RKO (cell line): ENCODE measurements at regions not wholly inside any gene's neighbourhood (a gene's known extent, or its start where the extent isn't known, plus 50 kb on each side); places are given as distances from the start of the nearest gene placed in this dataset.

Source experiments
- DNase-seq: peaks from one replicate; pipeline ENCODE4 v3.0.0-alpha.2; 2016; ENCODE audit warnings: low spot score

GRCh38 chr1:4016351-4017130, 116.5 kb upstream of the C1orf174 start:
- no peak for DNase-seq

GRCh38 chr1:4017636-4018365, 117.7 kb upstream of the C1orf174 start:
- no peak for DNase-seq

GRCh38 chr1:4018466-4019146, 118.5 kb upstream of the C1orf174 start:
- no peak for DNase-seq

- no peak for DNase-seq
These were observed 119.1 kb upstream of the C1orf174 start for GRCh38 chr1:4019147-4019521.

- no peak for DNase-seq
These were observed 119.7 kb upstream of the C1orf174 start for GRCh38 chr1:4019606-4020331.

GRCh38 chr1:4020449-4020848, 120.4 kb upstream of the C1orf174 start:
- DNase-seq, result no peak

GRCh38 chr1:4021136-4021973, 121.3 kb upstream of the C1orf174 start:
- DNase-seq, result no peak

- no peak for DNase-seq
These were observed 121.8 kb upstream of the C1orf174 start for GRCh38 chr1:4021974-4022268.

GRCh38 chr1:4022715-4023114, 122.6 kb upstream of the C1orf174 start:
- no peak for DNase-seq

- DNase-seq, result no peak
These were observed 123.6 kb upstream of the C1orf174 start for GRCh38 chr1:4023678-4024077.

- no peak for DNase-seq
These were observed 124.7 kb upstream of the C1orf174 start for GRCh38 chr1:4024811-4025210.

- no peak for DNase-seq
These were observed 125.7 kb upstream of the C1orf174 start for GRCh38 chr1:4025752-4026151.

- no peak for DNase-seq
These were observed 126.9 kb upstream of the C1orf174 start for GRCh38 chr1:4027008-4027407.

- DNase-seq, result no peak
These were observed 127.5 kb upstream of the C1orf174 start for GRCh38 chr1:4027492-4028138.

- no peak for DNase-seq
These were observed 128.0 kb upstream of the C1orf174 start for GRCh38 chr1:4028139-4028501.

- DNase-seq, result no peak
These were observed 129.3 kb upstream of the C1orf174 start for GRCh38 chr1:4029376-4029775.

GRCh38 chr1:4032571-4032970, 132.5 kb upstream of the C1orf174 start:
- DNase-seq, result no peak

GRCh38 chr1:4033129-4033676, 133.1 kb upstream of the C1orf174 start:
- DNase-seq, result no peak

GRCh38 chr1:4033713-4034112, 133.6 kb upstream of the C1orf174 start:
- DNase-seq, result no peak

- DNase-seq, result no peak
These were observed 134.3 kb upstream of the C1orf174 start for GRCh38 chr1:4034318-4034887.

- DNase-seq, result no peak
These were observed 144.9 kb upstream of the C1orf174 start for GRCh38 chr1:4044967-4045366.
